ENCODE measurements at regions not wholly inside any gene's neighbourhood (a gene's known extent, or its start where the extent isn't known, plus 50 kb on each side); places are given as distances from the start of the nearest gene placed in this dataset.

GRCh38 chr4:147060151-147060931 lies 114.7 kb upstream of the TTC29 start:
- DNase-seq (ENCODE audit: low spot score), result no peak
- 63% methylated on average over 4 of the region's 4 CpGs for WGBS (ENCODE audit: low lambda C conversion rate, missing lambda C conversion rate)
- Histone ChIP-seq H3K27me3 (no peaks in the 10 kb centered on the region), H2AFZ (no peak overlapping the region), H3K4me1 (ENCODE audit: insufficient read depth) (peaks cover 6% of the 10 kb centered on the region), H3K9me3 (ENCODE audit: low read depth) (no peaks in the 10 kb centered on the region), H3K4me3 (no peak overlapping the region), H4K20me1 (ENCODE audit: insufficient read depth, poor library complexity, severe bottlenecking) (no peaks in the 10 kb centered on the region), H3K9me2 (replicated peaks; ENCODE audit: insufficient read depth) (no peaks in the 10 kb centered on the region), H3K36me3 (replicated peaks; ENCODE audit: insufficient read depth, low read depth) (no peaks in the 10 kb centered on the region), H3K27ac (peak overlapping the region; percentile 54), H3K79me2 (no peaks in the 10 kb centered on the region), H3K4me2 (no peak overlapping the region)
- no peak for TF ChIP-seq CTCF (IDR thresholded peaks at IDR 0.05; ENCODE audit: poor library complexity)
- TF ChIP-seq EZH2 (IDR thresholded peaks at IDR 0.05; ENCODE audit: borderline replicate concordance), result no peak
- no peak for TF ChIP-seq EZH2phosphoT487 (IDR thresholded peaks at IDR 0.05; ENCODE audit: low read depth, severe bottlenecking, unreplicated experiment)

DNA sequence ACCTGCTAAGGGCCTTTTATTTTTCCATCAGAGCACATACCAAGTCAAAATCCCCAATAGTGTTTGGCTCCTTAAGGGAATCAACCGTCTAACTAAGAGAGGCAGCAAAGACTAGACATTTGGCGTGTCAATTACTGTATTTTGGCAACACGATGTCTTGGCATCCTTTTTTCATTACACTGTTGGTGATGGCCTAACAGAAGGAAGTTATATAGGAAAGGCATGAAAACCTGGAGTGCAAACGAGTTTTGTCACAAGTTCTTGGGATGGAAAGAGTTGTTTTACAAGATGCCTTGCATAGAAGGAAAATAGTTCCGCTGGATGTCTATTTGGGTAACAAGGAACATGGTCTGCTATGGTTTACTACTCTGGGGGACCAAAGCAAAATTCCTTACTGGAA lies 119.2 kb upstream of the TTC29 start:
- no peaks in the 10 kb centered on the region for H3K36me3 ChIP-seq (replicated peaks; ENCODE audit: insufficient read depth, low read depth)
- no peak overlapping the region for H3K4me3 ChIP-seq
- no peaks in the 10 kb centered on the region for H3K27me3 ChIP-seq
- H3K79me2 ChIP-seq, result no peaks in the 10 kb centered on the region
- no peaks in the 10 kb centered on the region for H3K9me3 ChIP-seq (ENCODE audit: low read depth)
- H3K27ac ChIP-seq, result no peak overlapping the region
- 85% methylated on average over 5 of the region's 5 CpGs for WGBS (ENCODE audit: low lambda C conversion rate, missing lambda C conversion rate)
- H3K9me2 ChIP-seq (replicated peaks; ENCODE audit: insufficient read depth), result no peaks in the 10 kb centered on the region
- no peak overlapping the region for H3K4me2 ChIP-seq
- H4K20me1 ChIP-seq (ENCODE audit: insufficient read depth, poor library complexity, severe bottlenecking), result no peaks in the 10 kb centered on the region
- peaks cover 6% of the 10 kb centered on the region for H3K4me1 ChIP-seq (ENCODE audit: insufficient read depth)
- DNase-seq (ENCODE audit: low spot score), result no peak
- TF ChIP-seq CTCF (IDR thresholded peaks at IDR 0.05; ENCODE audit: poor library complexity), result no peak
- H2AFZ ChIP-seq, result no peak overlapping the region

- Histone ChIP-seq H3K9me2 (replicated peaks; ENCODE audit: insufficient read depth) (no peaks in the 10 kb centered on the region), H3K4me2 (no peak overlapping the region), H3K27me3 (no peaks in the 10 kb centered on the region), H2AFZ (no peak overlapping the region), H3K4me1 (ENCODE audit: insufficient read depth) (no peaks in the 10 kb centered on the region), H3K79me2 (no peaks in the 10 kb centered on the region), H3K27ac (no peak overlapping the region), H3K36me3 (replicated peaks; ENCODE audit: insufficient read depth, low read depth) (no peaks in the 10 kb centered on the region), H3K4me3 (no peak overlapping the region), H3K9me3 (ENCODE audit: low read depth) (no peaks in the 10 kb centered on the region), H4K20me1 (ENCODE audit: insufficient read depth, poor library complexity, severe bottlenecking) (no peaks in the 10 kb centered on the region)
- WGBS (ENCODE audit: low lambda C conversion rate, missing lambda C conversion rate), result 83% methylated on average over 4 of the region's 4 CpGs
- DNase-seq (ENCODE audit: low spot score), result no peak
- TF ChIP-seq EZH2phosphoT487 (IDR thresholded peaks at IDR 0.05; ENCODE audit: low read depth, severe bottlenecking, unreplicated experiment) (no peak), EZH2 (IDR thresholded peaks at IDR 0.05; ENCODE audit: borderline replicate concordance) (no peak), CTCF (IDR thresholded peaks at IDR 0.05; ENCODE audit: poor library complexity) (no peak)
Observed at GRCh38 chr4:147068564-147068963, 122.9 kb upstream of the TTC29 start.
